HL-60 (cell line): ENCODE measurements at regions not wholly inside any gene's neighbourhood (a gene's known extent, or its start where the extent isn't known, plus 50 kb on each side); places are given as distances from the start of the nearest gene placed in this dataset.

ENCODE experiments used
- CTCF ChIP-seq: IDR thresholded peaks from one replicate; pipeline ENCODE4 v1.5.1; 2011; ENCODE audit warnings: low read length, control low read depth, inconsistent platforms; ENCODE audit not compliant: insufficient read depth
- GABPA ChIP-seq: IDR thresholded peaks from 2 replicates; pipeline ENCODE4 v1.6.1; 2012; ENCODE audit warnings: low read depth
- POLR2AphosphoS5 ChIP-seq: IDR thresholded peaks from 2 replicates; pipeline ENCODE4 v1.6.1; 2012; ENCODE audit warnings: low read depth

DNA sequence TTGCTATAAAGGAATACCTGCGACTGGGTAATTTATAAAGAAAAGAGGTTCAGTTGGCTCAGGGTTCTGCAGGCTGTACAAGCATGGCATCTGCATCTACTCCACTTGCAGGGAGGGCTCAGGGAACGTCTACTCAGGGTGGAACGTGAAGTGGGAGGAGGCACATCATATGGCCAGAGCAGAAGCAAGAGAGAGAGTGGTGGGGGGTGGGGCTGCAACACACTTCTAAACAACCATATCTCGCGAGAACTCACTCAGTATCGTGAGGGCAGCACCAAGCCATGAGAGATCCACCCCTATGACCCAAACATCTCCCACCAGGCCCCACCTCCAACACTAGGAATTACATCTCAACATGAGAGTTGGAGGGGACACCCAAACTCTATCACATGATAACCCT lies 109.8 kb upstream of the SCAF8 start:
- TF ChIP-seq CTCF (no peak), POLR2AphosphoS5 (no peak), GABPA (no peak)
